ENCODE measurements at regions not wholly inside any gene's neighbourhood (a gene's known extent, or its start where the extent isn't known, plus 50 kb on each side); places are given as distances from the start of the nearest gene placed in this dataset.

GRCh38 chr7:46759711-46760480, 822.0 kb downstream of the TNS3 start:
- H3K4me3 ChIP-seq = no peak overlapping the region
- no peak for DNase-seq (ENCODE audit: low spot score)
- TF ChIP-seq CTCF (IDR thresholded peaks at IDR 0.05) = no peak
- H3K27ac ChIP-seq = no peak overlapping the region

- Histone ChIP-seq H3K27ac (no peak overlapping the region), H3K4me3 (no peak overlapping the region)
- TF ChIP-seq CTCF (IDR thresholded peaks at IDR 0.05) = no peak
- DNase-seq (ENCODE audit: low spot score) = no peak
Measured at GRCh38 chr7:46756996-46757395, 824.9 kb downstream of the TNS3 start.

- no peak overlapping the region for H3K4me3 ChIP-seq
- no peak for TF ChIP-seq CTCF (IDR thresholded peaks at IDR 0.05)
- no peak overlapping the region for H3K27ac ChIP-seq
- DNase-seq (ENCODE audit: low spot score) = no peak
Measured at GRCh38 chr7:46756256-46756655, 825.7 kb downstream of the TNS3 start.

- no peak overlapping the region for H3K27ac ChIP-seq
- DNase-seq (ENCODE audit: low spot score) = no peak
- no peak overlapping the region for H3K4me3 ChIP-seq
- TF ChIP-seq CTCF (IDR thresholded peaks at IDR 0.05) = no peak
Measured at GRCh38 chr7:46755120-46756034, 826.5 kb downstream of the TNS3 start.

- no peak for TF ChIP-seq CTCF (IDR thresholded peaks at IDR 0.05)
- Histone ChIP-seq H3K4me3 (no peak overlapping the region), H3K27ac (peak overlapping the region; percentile 48 to 80)
Measured at GRCh38 chr7:46754140-46754720, 827.7 kb downstream of the TNS3 start.

GRCh38 chr7:46753662-46754061, 828.2 kb downstream of the TNS3 start:
- Histone ChIP-seq H3K4me3 (no peak overlapping the region), H3K27ac (peak overlapping the region; percentile 48 to 80)
- no peak for DNase-seq (ENCODE audit: low spot score)
- no peak for TF ChIP-seq CTCF (IDR thresholded peaks at IDR 0.05)

More at GRCh38 chr7:46754140-46754720, 827.7 kb downstream of the TNS3 start:
- no peak for DNase-seq (ENCODE audit: low spot score)
